ENCODE measurements at regions not wholly inside any gene's neighbourhood (a gene's known extent, or its start where the extent isn't known, plus 50 kb on each side); places are given as distances from the start of the nearest gene placed in this dataset.

DNA sequence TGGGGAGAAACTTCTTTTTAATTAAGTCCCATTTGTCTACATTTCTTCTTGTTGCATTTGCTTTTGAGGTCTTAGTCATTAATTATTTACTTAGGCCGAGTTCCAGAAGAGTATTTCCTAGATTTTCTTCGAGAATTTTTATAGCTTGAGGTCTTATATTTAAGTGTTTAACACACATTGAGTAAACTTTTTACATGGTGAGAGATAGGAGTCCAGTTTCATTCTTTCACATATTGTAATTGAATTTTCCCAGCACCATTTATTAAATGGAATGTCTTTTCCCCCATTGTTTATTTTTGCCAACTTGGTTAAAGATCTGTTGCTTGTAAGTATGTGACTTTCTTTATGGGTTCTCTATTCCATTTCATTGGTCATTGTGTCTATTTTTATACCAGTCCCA, 1344.0 kb upstream of the RAG2 start:
- TF ChIP-seq, protein P1, sequence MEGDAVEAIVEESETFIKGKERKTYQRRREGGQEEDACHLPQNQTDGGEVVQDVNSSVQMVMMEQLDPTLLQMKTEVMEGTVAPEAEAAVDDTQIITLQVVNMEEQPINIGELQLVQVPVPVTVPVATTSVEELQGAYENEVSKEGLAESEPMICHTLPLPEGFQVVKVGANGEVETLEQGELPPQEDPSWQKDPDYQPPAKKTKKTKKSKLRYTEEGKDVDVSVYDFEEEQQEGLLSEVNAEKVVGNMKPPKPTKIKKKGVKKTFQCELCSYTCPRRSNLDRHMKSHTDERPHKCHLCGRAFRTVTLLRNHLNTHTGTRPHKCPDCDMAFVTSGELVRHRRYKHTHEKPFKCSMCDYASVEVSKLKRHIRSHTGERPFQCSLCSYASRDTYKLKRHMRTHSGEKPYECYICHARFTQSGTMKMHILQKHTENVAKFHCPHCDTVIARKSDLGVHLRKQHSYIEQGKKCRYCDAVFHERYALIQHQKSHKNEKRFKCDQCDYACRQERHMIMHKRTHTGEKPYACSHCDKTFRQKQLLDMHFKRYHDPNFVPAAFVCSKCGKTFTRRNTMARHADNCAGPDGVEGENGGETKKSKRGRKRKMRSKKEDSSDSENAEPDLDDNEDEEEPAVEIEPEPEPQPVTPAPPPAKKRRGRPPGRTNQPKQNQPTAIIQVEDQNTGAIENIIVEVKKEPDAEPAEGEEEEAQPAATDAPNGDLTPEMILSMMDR (IDR thresholded peaks at IDR 0.05; ENCODE audit: poor library complexity, severe bottlenecking) = no peak
- TF ChIP-seq EZH2 (IDR thresholded peaks at IDR 0.05; ENCODE audit: borderline replicate concordance, insufficient read depth, low read length, poor library complexity, severe bottlenecking) = no peak
